ENCODE measurements at regions not wholly inside any gene's neighbourhood (a gene's known extent, or its start where the extent isn't known, plus 50 kb on each side); places are given as distances from the start of the nearest gene placed in this dataset.

DNA sequence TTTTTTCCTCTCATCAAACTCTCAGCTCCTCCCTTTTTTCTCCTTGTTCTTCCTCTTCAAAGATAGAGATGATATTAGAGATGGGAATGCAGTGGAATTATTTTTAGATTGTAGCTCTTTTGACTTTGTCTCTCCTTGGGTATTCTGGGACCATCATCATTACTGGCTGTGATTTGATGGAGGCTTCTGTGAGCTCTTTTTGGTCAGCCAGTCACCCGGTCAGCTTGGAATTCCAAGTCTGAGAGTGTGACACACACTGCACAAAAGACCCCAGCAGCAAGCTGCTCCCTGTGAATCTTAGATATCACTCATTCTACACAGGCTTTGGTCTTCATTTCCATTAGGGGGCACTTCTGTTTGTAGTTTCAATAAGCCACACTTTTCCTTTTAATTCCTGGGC, 51.6 kb upstream of the NEK7 start:
- TF ChIP-seq, protein P1, sequence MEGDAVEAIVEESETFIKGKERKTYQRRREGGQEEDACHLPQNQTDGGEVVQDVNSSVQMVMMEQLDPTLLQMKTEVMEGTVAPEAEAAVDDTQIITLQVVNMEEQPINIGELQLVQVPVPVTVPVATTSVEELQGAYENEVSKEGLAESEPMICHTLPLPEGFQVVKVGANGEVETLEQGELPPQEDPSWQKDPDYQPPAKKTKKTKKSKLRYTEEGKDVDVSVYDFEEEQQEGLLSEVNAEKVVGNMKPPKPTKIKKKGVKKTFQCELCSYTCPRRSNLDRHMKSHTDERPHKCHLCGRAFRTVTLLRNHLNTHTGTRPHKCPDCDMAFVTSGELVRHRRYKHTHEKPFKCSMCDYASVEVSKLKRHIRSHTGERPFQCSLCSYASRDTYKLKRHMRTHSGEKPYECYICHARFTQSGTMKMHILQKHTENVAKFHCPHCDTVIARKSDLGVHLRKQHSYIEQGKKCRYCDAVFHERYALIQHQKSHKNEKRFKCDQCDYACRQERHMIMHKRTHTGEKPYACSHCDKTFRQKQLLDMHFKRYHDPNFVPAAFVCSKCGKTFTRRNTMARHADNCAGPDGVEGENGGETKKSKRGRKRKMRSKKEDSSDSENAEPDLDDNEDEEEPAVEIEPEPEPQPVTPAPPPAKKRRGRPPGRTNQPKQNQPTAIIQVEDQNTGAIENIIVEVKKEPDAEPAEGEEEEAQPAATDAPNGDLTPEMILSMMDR (conservative IDR thresholded peaks at IDR 0.05; ENCODE audit: low read length) = no peak
- TF ChIP-seq EZH2phosphoT487 (IDR thresholded peaks at IDR 0.05; ENCODE audit: borderline replicate concordance) = no peak
